Activated naive CD8-positive, alpha-beta T cell treated with anti-CD3 and anti-CD28 coated beads, Interleukin-2, amount 10 ng/mL, durations not matched to agents 7 days and 5 days (primary cell): ENCODE measurements at regions not wholly inside any gene's neighbourhood (a gene's known extent, or its start where the extent isn't known, plus 50 kb on each side); places are given as distances from the start of the nearest gene placed in this dataset.

Source experiments
- ATAC-seq: fragments of 150-1000 bp; cut with Tn5 transposase; one replicate; pipeline ENCODE4 v1.10.0; 2021; ENCODE audit warnings: low read depth, moderate library complexity
- POLR2A ChIA-PET: fragments of 350-600 bp; sonication (Branson Sonifier 250); formaldehyde crosslinking; loops from one replicate; lab custom pipeline; 2021; ENCODE audit warnings: antibody characterized with exemption; lab: Charles Lee
- DNase-seq: peaks from one replicate; pipeline ENCODE4 v3.0.0; 2021
- H3K27ac Mint-ChIP-seq: one replicate; pipeline ENCODE4 v1.8.0; 2022; ENCODE audit warnings: mild to moderate bottlenecking, mixed read lengths
- H3K27me3 Mint-ChIP-seq: one replicate; pipeline ENCODE4 v1.8.0; 2022; ENCODE audit warnings: mild to moderate bottlenecking, moderate library complexity, mixed read lengths
- H3K36me3 Mint-ChIP-seq: one replicate; pipeline ENCODE4 v1.8.0; 2021; ENCODE audit warnings: mild to moderate bottlenecking, mixed read lengths
- H3K4me1 Mint-ChIP-seq: one replicate; pipeline ENCODE4 v1.8.0; 2021; ENCODE audit warnings: mixed read lengths
- H3K4me3 Mint-ChIP-seq: one replicate; pipeline ENCODE4 v1.8.0; 2022; ENCODE audit warnings: mild to moderate bottlenecking, moderate library complexity, mixed read lengths
- H3K9me3 Mint-ChIP-seq: one replicate; pipeline ENCODE4 v1.8.0; 2021; ENCODE audit warnings: mixed read lengths

GRCh38 chr15:69891606-69892005 lies 206.1 kb downstream of the TLE3 start:
- Mint-ChIP-seq H3K4me3 (no peak overlapping the region), H3K27ac (no peak overlapping the region), H3K4me1 (no peaks in the 10 kb centered on the region), H3K27me3 (peaks cover 38% of the 10 kb centered on the region), H3K36me3 (peaks cover 2% of the 10 kb centered on the region), H3K9me3 (peaks cover 6% of the 10 kb centered on the region)
- no peak for ATAC-seq
- DNase-seq: no peak
- POLR2A ChIA-PET: no interaction called here

GRCh38 chr15:69892351-69892750 lies 205.4 kb downstream of the TLE3 start:
- Mint-ChIP-seq H3K36me3 (peaks cover 2% of the 10 kb centered on the region), H3K27me3 (peaks cover 42% of the 10 kb centered on the region), H3K4me3 (no peak overlapping the region), H3K4me1 (no peaks in the 10 kb centered on the region), H3K9me3 (peaks cover 6% of the 10 kb centered on the region), H3K27ac (no peak overlapping the region)
- ATAC-seq (no peak), DNase-seq (no peak)
- POLR2A ChIA-PET: no interaction called here

GRCh38 chr15:69893086-69893485 lies 204.6 kb downstream of the TLE3 start:
- peaks cover 2% of the 10 kb centered on the region for H3K36me3 Mint-ChIP-seq
- no peak overlapping the region for H3K27ac Mint-ChIP-seq
- no peaks in the 10 kb centered on the region for H3K4me1 Mint-ChIP-seq
- POLR2A ChIA-PET: no interaction called here
- peaks cover 50% of the 10 kb centered on the region for H3K27me3 Mint-ChIP-seq
- ATAC-seq: no peak
- H3K9me3 Mint-ChIP-seq: peaks cover 4% of the 10 kb centered on the region
- no peak overlapping the region for H3K4me3 Mint-ChIP-seq
- DNase-seq: no peak

GRCh38 chr15:69893863-69894262 lies 203.9 kb downstream of the TLE3 start:
- POLR2A ChIA-PET: no interaction called here
- peaks cover 4% of the 10 kb centered on the region for H3K9me3 Mint-ChIP-seq
- no peak overlapping the region for H3K4me3 Mint-ChIP-seq
- no peaks in the 10 kb centered on the region for H3K4me1 Mint-ChIP-seq
- H3K36me3 Mint-ChIP-seq: peaks cover 2% of the 10 kb centered on the region
- ATAC-seq: no peak
- DNase-seq: no peak
- no peak overlapping the region for H3K27ac Mint-ChIP-seq
- H3K27me3 Mint-ChIP-seq: peaks cover 50% of the 10 kb centered on the region

GRCh38 chr15:69895202-69895601 lies 202.5 kb downstream of the TLE3 start:
- Mint-ChIP-seq H3K4me3 (no peak overlapping the region), H3K4me1 (no peaks in the 10 kb centered on the region), H3K27me3 (peaks cover 50% of the 10 kb centered on the region), H3K36me3 (peaks cover 2% of the 10 kb centered on the region), H3K27ac (no peak overlapping the region), H3K9me3 (peaks cover 4% of the 10 kb centered on the region)
- ATAC-seq (no peak), DNase-seq (no peak)
- POLR2A ChIA-PET: no interaction called here

GRCh38 chr15:69896606-69897005 lies 201.1 kb downstream of the TLE3 start:
- H3K27me3 Mint-ChIP-seq: peaks cover 47% of the 10 kb centered on the region
- H3K27ac Mint-ChIP-seq: no peak overlapping the region
- no peaks in the 10 kb centered on the region for H3K36me3 Mint-ChIP-seq
- H3K4me3 Mint-ChIP-seq: no peak overlapping the region
- POLR2A ChIA-PET: no interaction called here
- ATAC-seq (no peak), DNase-seq (no peak)
- H3K9me3 Mint-ChIP-seq: peaks cover 4% of the 10 kb centered on the region
- no peaks in the 10 kb centered on the region for H3K4me1 Mint-ChIP-seq

GRCh38 chr15:69897061-69897460 lies 200.7 kb downstream of the TLE3 start:
- Mint-ChIP-seq H3K36me3 (no peaks in the 10 kb centered on the region), H3K9me3 (peaks cover 4% of the 10 kb centered on the region), H3K27ac (no peak overlapping the region), H3K4me1 (no peaks in the 10 kb centered on the region), H3K4me3 (no peak overlapping the region), H3K27me3 (peaks cover 44% of the 10 kb centered on the region)
- no peak for DNase-seq
- ATAC-seq: no peak
- POLR2A ChIA-PET: no interaction called here

GRCh38 chr15:69897471-69898237 lies 200.1 kb downstream of the TLE3 start:
- no peak for ATAC-seq
- Mint-ChIP-seq H3K27me3 (peaks cover 44% of the 10 kb centered on the region), H3K4me3 (no peak overlapping the region)

GRCh38 chr15:69898243-69898642 lies 199.5 kb downstream of the TLE3 start:
- POLR2A ChIA-PET: no interaction called here
- Mint-ChIP-seq H3K27me3 (peaks cover 42% of the 10 kb centered on the region), H3K4me1 (no peaks in the 10 kb centered on the region), H3K36me3 (no peaks in the 10 kb centered on the region), H3K4me3 (no peak overlapping the region), H3K9me3 (peaks cover 2% of the 10 kb centered on the region), H3K27ac (no peak overlapping the region)
- DNase-seq (no peak), ATAC-seq (no peak)

More at GRCh38 chr15:69897471-69898237, 200.1 kb downstream of the TLE3 start:
- Mint-ChIP-seq H3K4me1 (no peaks in the 10 kb centered on the region), H3K36me3 (no peaks in the 10 kb centered on the region), H3K27ac (no peak overlapping the region), H3K9me3 (peaks cover 2% of the 10 kb centered on the region)
- POLR2A ChIA-PET: no interaction called here
- DNase-seq: no peak

GRCh38 chr15:69902414-69903062 lies 195.2 kb downstream of the TLE3 start:
- POLR2A ChIA-PET: no interaction called here
- H3K27me3 Mint-ChIP-seq: peaks cover 6% of the 10 kb centered on the region
- no peaks in the 10 kb centered on the region for H3K36me3 Mint-ChIP-seq
- H3K9me3 Mint-ChIP-seq: no peaks in the 10 kb centered on the region
- H3K27ac Mint-ChIP-seq: no peak overlapping the region
- no peak overlapping the region for H3K4me3 Mint-ChIP-seq
- no peaks in the 10 kb centered on the region for H3K4me1 Mint-ChIP-seq
- ATAC-seq: no peak
- no peak for DNase-seq

GRCh38 chr15:69903470-69904469 lies 193.9 kb downstream of the TLE3 start:
- no peak overlapping the region for H3K27ac Mint-ChIP-seq
- peaks cover 2% of the 10 kb centered on the region for H3K27me3 Mint-ChIP-seq
- no peak overlapping the region for H3K4me3 Mint-ChIP-seq
- no peak for DNase-seq
- POLR2A ChIA-PET: no interaction called here
- no peaks in the 10 kb centered on the region for H3K36me3 Mint-ChIP-seq
- H3K9me3 Mint-ChIP-seq: peaks cover 3% of the 10 kb centered on the region
- ATAC-seq: no peak
- H3K4me1 Mint-ChIP-seq: no peaks in the 10 kb centered on the region

- Mint-ChIP-seq H3K9me3 (peaks cover 3% of the 10 kb centered on the region), H3K4me3 (no peak overlapping the region), H3K4me1 (no peaks in the 10 kb centered on the region), H3K27me3 (peaks cover 2% of the 10 kb centered on the region), H3K36me3 (no peaks in the 10 kb centered on the region), H3K27ac (no peak overlapping the region)
- ATAC-seq (no peak), DNase-seq (no peak)
- POLR2A ChIA-PET: no interaction called here
Measured at GRCh38 chr15:69906256-69907185, 191.2 kb downstream of the TLE3 start.
